ENCODE measurements at regions not wholly inside any gene's neighbourhood (a gene's known extent, or its start where the extent isn't known, plus 50 kb on each side); places are given as distances from the start of the nearest gene placed in this dataset.

DNA sequence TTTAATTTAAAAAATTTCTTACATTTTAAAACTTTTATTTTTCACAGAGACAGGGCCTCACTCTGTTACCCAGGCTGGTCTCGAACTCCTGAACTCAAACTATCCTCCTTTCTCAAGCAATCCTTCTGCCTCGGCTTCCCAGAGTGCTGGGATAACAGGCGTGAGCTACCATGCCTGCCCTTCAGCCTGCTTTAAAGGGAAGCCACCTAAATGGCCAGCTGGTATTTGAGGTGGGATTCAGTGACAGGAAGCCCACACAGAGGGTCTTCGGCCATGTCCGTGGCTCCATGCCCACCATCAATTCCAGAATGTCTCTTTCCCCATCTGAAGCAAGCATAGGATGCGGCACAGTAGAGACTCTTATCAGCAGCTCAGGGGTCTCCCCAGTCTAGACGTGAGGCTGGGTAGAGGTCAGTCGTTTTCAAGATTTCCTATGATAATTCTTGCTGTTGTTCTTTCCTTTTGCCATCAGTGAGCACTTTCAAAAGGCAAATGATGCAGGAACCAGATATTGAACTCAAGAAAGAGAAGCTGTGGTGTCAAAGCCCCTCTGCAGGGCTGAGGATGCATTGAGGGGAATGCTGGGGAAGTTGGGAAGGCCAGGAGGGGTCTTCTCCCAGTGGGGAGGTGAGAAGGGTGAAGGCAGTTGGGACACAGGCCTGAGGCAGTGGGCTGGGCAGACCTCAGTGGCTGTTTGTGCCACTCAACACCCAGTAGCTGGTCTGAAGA is 291.5 kb upstream of the IGFBP3 start:
- no peak for DNase-seq (ENCODE audit: extremely low spot score)
- ChIA-PET POLR2A (no interaction called here), CTCF (no interaction called here)
- TF ChIP-seq FOXM1 (IDR thresholded peaks at IDR 0.05; ENCODE audit: borderline replicate concordance) (no peak), CTBP1 (IDR thresholded peaks at IDR 0.05; ENCODE audit: borderline replicate concordance) (no peak), BHLHE40 (IDR thresholded peaks at IDR 0.05; ENCODE audit: borderline replicate concordance) (no peak), ZNF384 (IDR thresholded peaks at IDR 0.05) (no peak), TARDBP (IDR thresholded peaks at IDR 0.05) (no peak), FOXA1 (IDR thresholded peaks at IDR 0.05) (no peak)

DNA sequence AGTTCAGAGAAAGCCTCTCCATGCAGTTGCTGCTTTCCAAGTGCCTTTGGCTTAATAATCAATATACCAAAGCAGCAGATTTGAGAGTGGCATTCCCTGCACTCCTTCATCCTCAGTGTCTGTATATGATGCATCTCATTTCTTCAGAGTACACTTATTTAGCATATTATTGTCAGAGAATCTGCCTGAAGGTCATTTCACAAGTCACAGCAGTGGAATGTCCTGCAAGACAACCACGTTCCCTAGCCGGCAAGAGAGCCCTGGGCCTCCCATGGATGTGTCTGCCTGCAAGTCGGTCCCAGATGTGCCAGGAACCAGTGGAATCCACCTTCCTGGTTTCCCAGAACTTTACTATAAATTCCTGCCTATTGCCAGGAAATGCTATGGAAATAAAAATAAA is 289.4 kb upstream of the IGFBP3 start:
- TF ChIP-seq ARNT (IDR thresholded peaks at IDR 0.05) (no peak), SP1 (IDR thresholded peaks at IDR 0.05) (no peak), L3MBTL2 (conservative IDR thresholded peaks at IDR 0.05) (no peak), TARDBP (IDR thresholded peaks at IDR 0.05) (no peak), ZNF384 (IDR thresholded peaks at IDR 0.05) (no peak), BHLHE40 (IDR thresholded peaks at IDR 0.05; ENCODE audit: borderline replicate concordance) (no peak), SUZ12 (IDR thresholded peaks at IDR 0.05) (no peak), NFRKB (IDR thresholded peaks at IDR 0.05) (no peak), HDGF (IDR thresholded peaks at IDR 0.05; ENCODE audit: borderline replicate concordance) (no peak), ELF4 (IDR thresholded peaks at IDR 0.05) (no peak), FOXA1 (IDR thresholded peaks at IDR 0.05) (no peak), FOXM1 (IDR thresholded peaks at IDR 0.05; ENCODE audit: borderline replicate concordance) (no peak), FOXK2 (IDR thresholded peaks at IDR 0.05) (no peak), LEF1 (IDR thresholded peaks at IDR 0.05; ENCODE audit: borderline replicate concordance) (no peak), CTBP1 (IDR thresholded peaks at IDR 0.05; ENCODE audit: borderline replicate concordance) (no peak)
- TF ChIP-seq, protein P1, sequence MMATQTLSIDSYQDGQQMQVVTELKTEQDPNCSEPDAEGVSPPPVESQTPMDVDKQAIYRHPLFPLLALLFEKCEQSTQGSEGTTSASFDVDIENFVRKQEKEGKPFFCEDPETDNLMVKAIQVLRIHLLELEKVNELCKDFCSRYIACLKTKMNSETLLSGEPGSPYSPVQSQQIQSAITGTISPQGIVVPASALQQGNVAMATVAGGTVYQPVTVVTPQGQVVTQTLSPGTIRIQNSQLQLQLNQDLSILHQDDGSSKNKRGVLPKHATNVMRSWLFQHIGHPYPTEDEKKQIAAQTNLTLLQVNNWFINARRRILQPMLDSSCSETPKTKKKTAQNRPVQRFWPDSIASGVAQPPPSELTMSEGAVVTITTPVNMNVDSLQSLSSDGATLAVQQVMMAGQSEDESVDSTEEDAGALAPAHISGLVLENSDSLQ (IDR thresholded peaks at IDR 0.05): no peak
- CTCF ChIA-PET: interaction anchor here (0.6 kb wide), 1 partner anchor 1911 kb away, joined by 3 read pairs; no protein-coding TSS in a partner anchor
- no peak for DNase-seq (ENCODE audit: extremely low spot score)
- POLR2A ChIA-PET: no interaction called here

DNA sequence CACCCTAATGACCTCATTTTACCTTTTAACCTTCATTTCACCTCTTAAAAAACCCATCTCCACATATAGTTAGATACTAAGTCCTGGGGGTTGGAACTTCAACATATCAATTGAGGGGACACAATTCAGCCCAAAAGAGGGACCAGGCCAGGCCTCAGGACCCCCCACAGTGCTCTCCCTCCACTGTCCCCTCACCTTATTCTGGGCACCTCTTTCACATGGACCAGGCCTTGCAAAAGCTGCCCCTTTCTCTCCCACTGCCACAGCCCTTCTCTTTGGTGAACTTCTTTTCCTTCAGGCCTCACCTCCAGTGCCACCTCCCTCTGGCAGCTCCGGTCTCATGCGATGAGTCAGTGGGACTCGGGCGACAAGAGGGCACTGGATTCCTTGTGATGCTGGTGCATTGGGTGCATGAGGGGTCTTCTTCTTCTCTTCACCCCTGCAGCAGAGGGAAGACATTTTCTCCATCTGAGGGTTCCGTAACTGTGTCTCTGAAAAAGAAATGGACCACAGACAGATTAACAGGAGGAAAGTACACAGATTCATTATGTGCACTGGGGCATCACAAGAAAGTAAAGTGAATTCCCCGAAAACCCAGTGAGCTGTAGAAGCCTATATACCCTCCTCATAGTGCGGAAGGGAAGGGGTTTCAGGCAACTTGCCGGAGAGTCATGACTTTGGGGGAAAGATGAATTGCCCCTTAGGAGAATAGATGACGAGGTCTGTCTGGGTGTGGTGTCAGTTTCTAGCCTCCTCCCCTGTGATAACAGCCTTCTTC is 288.7 kb upstream of the IGFBP3 start:
- CTCF ChIA-PET: no interaction called here
- POLR2A ChIA-PET: no interaction called here
- DNase-seq (ENCODE audit: extremely low spot score): no peak
- TF ChIP-seq LEF1 (IDR thresholded peaks at IDR 0.05; ENCODE audit: borderline replicate concordance): no peak
- no peak for TF ChIP-seq ARNT (IDR thresholded peaks at IDR 0.05)
- no peak for TF ChIP-seq HDGF (IDR thresholded peaks at IDR 0.05; ENCODE audit: borderline replicate concordance)
- TF ChIP-seq L3MBTL2 (conservative IDR thresholded peaks at IDR 0.05): no peak
- TF ChIP-seq ZNF384 (IDR thresholded peaks at IDR 0.05): no peak
- no peak for TF ChIP-seq SUZ12 (IDR thresholded peaks at IDR 0.05)
- no peak for TF ChIP-seq NFRKB (IDR thresholded peaks at IDR 0.05)
- no peak for TF ChIP-seq TARDBP (IDR thresholded peaks at IDR 0.05)
- TF ChIP-seq, protein P1 (IDR thresholded peaks at IDR 0.05): no peak
- no peak for TF ChIP-seq FOXM1 (IDR thresholded peaks at IDR 0.05; ENCODE audit: borderline replicate concordance)
- TF ChIP-seq FOXA1 (IDR thresholded peaks at IDR 0.05): no peak
- no peak for TF ChIP-seq BHLHE40 (IDR thresholded peaks at IDR 0.05; ENCODE audit: borderline replicate concordance)
- no peak for TF ChIP-seq CTBP1 (IDR thresholded peaks at IDR 0.05; ENCODE audit: borderline replicate concordance)
- TF ChIP-seq SP1 (IDR thresholded peaks at IDR 0.05): no peak
- TF ChIP-seq ELF4 (IDR thresholded peaks at IDR 0.05): no peak

DNA sequence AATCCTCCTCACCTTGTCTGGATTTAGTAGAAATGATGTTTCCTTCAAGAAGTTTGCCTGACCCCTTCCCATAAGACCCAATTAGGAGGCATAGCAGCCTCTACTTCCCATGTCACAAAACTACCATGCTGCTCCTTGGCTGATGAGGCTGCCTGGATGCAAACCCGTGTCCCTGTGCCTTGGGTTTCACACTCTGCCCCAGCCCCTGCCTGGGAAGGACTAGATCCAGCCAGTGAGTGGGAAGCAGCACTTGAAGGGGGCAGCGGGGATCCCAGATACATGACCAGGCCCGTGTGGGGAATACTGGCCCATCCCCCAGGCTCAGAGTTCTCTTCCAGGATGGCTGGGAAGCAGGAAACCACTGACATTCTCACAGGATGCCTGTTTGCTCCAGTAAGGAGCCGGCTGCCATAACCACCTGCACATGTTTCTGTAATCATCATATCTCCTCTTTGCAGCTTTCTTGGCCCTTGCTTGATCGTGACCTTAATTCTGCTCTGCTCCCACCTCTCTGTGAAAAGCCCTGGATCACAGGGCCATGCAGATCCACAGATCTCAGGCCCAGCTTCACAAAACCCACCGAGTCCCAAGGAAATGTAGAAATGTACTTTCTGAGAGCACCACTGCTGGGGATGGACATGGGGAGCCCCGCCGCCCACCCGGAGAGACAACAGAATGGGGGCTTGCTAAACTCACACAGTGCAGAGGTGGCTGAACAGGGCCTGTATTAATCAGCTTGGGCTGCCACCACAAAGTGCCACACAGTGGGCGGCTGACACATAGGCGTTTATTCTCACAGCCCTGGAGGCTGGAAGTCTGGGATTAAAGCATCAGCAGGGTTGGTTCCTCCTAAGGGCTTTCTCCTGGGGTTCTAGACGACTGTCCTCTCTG is 287.8 kb upstream of the IGFBP3 start:
- CTCF ChIA-PET: no interaction called here
- POLR2A ChIA-PET: no interaction called here
- DNase-seq (ENCODE audit: extremely low spot score): no peak
- TF ChIP-seq, protein P1 (IDR thresholded peaks at IDR 0.05): no peak
- TF ChIP-seq NFRKB (IDR thresholded peaks at IDR 0.05): no peak
- TF ChIP-seq FOXK2 (IDR thresholded peaks at IDR 0.05): no peak
- TF ChIP-seq SP1 (IDR thresholded peaks at IDR 0.05): no peak
- TF ChIP-seq ELF4 (IDR thresholded peaks at IDR 0.05): no peak
- TF ChIP-seq LEF1 (IDR thresholded peaks at IDR 0.05; ENCODE audit: borderline replicate concordance): no peak
- no peak for TF ChIP-seq ARNT (IDR thresholded peaks at IDR 0.05)
- TF ChIP-seq TARDBP (IDR thresholded peaks at IDR 0.05): no peak
- TF ChIP-seq ZNF384 (IDR thresholded peaks at IDR 0.05): no peak
- no peak for TF ChIP-seq FOXA1 (IDR thresholded peaks at IDR 0.05)
- TF ChIP-seq SUZ12 (IDR thresholded peaks at IDR 0.05): no peak
- no peak for TF ChIP-seq L3MBTL2 (conservative IDR thresholded peaks at IDR 0.05)
- no peak for TF ChIP-seq BHLHE40 (IDR thresholded peaks at IDR 0.05; ENCODE audit: borderline replicate concordance)
- no peak for TF ChIP-seq HDGF (IDR thresholded peaks at IDR 0.05; ENCODE audit: borderline replicate concordance)
- TF ChIP-seq FOXM1 (IDR thresholded peaks at IDR 0.05; ENCODE audit: borderline replicate concordance): no peak
- no peak for TF ChIP-seq CTBP1 (IDR thresholded peaks at IDR 0.05; ENCODE audit: borderline replicate concordance)

Data from HEK293T (cell line).